NCI-H774 (cell line): ENCODE measurements at regions not wholly inside any gene's neighbourhood (a gene's known extent, or its start where the extent isn't known, plus 50 kb on each side); places are given as distances from the start of the nearest gene placed in this dataset.
A peak's percentile ranks its signal among the peaks of the same experiment; 100 is the strongest.

Experiments used
- DNase-seq: peaks from one replicate; lab custom pipeline; 2025; lab: John Stamatoyannopoulos, UW

DNA sequence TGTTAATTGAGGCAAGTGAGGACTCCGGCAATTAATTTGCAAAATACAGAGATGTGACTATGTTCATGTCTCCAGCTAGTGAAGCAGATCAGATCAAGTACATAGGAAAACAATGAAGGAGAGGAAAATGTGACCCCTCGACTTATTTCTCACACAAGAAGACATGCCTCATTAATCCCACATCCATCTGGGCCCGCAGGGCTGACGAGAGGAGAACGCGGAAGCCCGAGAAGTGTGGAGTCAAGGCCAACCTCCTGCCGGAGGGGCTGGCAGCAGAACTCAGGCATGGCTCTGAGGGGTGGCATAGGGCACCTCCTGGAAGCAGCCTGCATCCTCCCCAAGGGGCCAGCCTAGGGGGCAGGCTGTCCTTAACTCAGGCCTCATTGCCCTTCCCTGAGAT lies 54.4 kb downstream of the ZNF503 start:
- no peak for DNase-seq

DNA sequence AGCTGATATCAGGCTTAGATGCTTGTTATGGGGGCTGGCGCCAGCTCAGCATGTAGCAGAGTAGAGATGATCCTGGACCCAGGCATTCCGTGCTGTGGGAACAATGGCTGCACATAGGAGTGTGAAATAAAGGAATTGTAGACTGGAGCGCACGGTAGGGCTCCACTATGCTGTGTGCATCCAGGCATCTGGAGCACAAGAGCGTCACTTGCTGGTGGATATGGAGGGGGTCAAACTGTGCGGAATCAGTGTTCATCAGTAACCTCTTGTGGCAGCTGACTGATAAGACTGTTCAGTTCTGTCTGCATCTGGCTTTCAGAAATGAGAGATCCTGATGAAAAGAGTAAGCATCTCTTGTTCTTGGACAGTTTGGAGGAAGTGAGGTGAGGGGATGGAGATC lies 55.8 kb downstream of the ZNF503 start:
- no peak for DNase-seq

DNA sequence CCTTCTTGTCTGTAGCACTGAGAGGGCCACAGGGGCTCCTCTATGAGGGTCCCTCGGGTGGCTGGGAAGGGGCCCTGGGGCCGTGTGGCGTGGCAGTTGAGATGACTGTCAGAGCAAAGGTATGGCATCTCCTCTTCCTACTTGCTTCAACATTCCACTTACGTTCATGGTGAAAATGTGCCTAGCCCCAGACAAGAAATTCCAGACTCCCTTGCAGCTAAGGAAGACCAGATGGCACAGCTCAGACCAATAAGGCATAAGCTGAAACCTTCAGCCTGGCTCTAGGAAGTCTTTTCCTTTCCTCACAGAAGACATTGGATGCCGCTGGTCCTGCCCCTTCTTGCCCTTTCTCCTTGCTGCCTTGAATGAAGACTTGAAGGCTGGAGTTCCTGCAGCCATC lies 57.4 kb downstream of the ZNF503 start:
- no peak for DNase-seq

DNA sequence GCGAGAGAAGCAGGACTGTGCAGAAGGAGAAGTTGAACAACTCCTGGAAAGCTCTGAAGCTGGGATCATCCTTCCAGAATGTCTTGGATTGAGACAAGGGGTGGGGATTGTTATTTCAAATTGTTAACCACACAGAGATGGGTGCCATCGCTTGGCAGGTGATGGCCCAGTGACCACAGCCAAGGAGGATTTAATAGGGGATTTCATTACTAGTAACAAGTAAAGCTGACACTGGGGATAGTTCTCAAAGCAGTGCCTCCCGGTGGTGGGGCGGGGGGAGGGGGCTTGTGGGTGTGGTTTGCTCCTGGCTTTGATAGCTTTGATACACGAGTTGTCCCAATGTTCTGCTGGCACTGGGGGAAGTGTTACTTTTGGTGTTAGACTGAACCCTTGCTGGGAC lies 59.2 kb downstream of the ZNF503 start:
- no peak for DNase-seq

GRCh38 chr10:75335983-75336382 lies 65.6 kb downstream of the ZNF503 start:
- DNase-seq = no peak

DNA sequence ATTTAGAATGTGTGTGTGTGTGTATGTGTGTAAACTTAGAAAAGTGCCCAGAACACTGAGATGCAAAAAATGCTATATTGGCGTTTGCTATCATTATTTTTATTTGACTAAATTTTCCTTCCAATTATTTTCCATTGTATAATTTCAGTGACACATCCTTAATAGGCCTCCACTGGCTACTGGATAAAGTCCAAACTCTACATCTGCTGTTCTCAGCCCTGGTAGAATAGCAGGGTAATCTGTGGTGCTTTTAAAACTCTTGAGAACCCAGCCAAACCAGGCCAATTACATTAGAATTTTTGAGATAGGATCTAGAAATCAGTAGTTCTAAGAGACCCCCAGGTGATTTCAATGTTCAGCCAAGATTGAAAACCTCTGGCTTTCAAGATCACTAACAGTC lies 66.4 kb downstream of the ZNF503 start:
- no peak for DNase-seq

- no peak for DNase-seq
These were observed 66.8 kb downstream of the ZNF503 start for GRCh38 chr10:75334720-75335119.

DNA sequence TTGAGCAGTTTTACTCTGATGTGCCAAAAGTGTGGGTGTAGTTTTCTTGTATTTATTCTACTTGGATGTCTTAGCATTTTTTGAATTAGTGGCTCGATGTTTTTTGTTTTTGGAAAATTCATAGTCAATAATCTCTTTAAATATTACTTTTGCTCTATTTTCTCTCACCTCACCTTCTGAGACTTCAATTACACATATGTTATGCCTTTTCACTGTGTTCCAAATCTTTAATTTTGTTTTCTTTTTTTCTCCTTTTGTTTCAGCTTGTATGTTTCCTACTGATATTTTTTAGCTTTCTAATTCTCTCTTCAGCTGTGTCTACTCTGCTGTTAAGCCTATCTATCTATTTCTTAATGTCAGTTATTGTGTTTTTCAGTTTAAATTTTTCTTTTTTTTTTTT lies 69.5 kb downstream of the ZNF503 start:
- no peak for DNase-seq

GRCh38 chr10:75331081-75331480 lies 70.5 kb downstream of the ZNF503 start:
- DNase-seq = no peak

DNA sequence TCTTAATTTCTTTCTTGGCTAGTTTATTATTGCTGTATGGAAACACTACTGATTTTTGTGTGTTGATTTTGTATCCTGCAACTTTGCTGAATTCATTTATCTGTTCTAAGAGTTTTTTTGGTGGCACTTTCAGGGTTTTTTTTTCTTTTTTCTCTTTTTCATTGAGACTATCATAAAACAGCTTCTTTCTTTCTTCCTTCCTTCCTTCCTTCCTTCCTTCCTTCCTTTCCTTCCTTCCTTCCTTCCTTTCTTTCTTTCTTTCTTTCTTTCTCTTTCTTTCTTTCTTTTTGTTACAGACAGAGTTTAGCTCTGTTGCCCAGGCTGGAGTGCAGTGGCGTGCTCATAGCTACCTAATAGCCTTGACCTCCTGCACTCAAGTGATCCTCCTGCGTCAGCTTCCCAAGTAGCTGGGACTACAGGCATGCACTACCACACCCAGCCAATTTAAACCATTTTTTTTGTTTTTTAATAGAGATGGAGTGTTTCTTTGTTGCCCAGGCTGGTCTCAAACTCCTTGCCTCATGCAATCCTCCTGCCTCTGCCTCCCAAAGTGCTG lies 72.3 kb downstream of the ZNF503 start:
- DNase-seq = no peak

GRCh38 chr10:75326306-75326705 lies 75.3 kb downstream of the ZNF503 start:
- DNase-seq = no peak

DNA sequence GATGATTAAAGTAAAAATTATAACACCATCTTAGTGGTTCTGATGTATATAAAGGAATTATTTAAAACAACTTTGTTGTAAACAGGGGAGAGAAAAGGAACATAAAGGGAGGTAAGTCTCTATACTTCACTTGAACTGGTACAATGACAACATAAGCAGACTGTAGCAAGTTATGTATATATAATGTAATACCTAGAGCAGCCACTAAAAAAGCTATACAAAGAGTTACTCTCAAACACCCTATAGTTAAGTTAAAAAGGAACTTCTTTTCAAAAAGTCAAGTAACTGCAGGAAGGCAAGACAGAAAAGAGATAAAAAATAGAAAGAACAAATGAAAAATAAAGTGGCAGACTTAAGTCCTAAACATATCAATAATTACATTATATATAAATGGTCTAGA lies 82.3 kb downstream of the ZNF503 start:
- no peak for DNase-seq

DNA sequence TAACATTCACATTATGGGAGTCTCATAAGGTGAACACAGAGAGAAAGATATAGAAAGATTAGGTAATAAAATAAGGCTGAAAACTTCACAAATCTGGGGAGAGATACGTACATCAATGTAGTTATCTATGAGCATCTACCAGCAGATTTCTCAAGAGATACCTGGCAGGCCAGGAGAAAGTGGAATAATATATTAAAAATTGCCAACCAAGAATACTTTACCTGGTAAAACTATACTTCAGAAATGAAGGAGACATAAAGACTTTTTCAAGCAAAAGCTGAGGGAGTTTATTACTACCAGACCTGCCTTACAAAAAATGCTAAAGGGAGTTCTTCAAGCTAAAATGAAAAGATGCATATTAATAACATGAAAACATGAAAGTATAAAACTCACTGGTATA lies 78.8 kb upstream of the COMTD1 start:
- no peak for DNase-seq

DNA sequence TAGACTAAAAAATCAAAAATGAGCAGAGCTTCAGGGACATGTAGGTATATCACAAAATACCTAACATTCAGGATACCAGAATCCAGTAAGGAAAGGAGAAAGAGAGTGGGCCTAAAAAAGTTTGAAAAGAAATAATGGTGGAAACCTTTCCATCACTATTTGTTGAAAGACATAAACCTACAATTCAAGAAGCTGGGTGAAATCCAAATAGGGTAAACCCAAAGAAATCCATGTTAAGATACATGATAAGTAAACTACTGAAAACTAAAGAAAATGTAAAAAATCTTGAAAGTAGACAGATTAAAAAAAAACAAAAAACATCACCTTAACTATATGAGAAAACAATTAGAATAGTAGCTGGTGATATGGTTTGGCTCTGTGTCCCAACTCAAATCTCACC lies 76.7 kb upstream of the COMTD1 start:
- no peak for DNase-seq

DNA sequence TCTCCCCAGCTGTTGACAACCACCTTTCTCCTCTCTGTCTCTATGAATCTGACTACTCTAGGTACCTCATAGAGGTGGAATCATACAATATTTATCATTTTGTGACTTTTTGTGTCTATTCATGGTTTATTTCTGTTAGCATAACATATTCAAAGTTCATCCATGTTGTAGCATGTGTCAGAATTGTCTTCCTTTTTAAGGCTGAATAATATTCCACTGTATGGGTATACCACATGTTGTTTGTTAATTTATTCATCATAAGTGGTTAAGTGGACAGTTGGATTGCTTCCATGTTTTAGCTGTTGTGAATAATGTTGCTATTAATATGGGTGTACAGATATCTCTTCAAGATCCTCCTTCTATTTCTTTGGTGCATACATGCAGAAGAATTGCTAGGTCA lies 69.9 kb upstream of the COMTD1 start:
- DNase-seq = no peak

GRCh38 chr10:75304741-75305390 lies 69.1 kb upstream of the COMTD1 start:
- DNase-seq = no peak

- DNase-seq = no peak
These were observed 68.6 kb upstream of the COMTD1 start for GRCh38 chr10:75304313-75304712.

DNA sequence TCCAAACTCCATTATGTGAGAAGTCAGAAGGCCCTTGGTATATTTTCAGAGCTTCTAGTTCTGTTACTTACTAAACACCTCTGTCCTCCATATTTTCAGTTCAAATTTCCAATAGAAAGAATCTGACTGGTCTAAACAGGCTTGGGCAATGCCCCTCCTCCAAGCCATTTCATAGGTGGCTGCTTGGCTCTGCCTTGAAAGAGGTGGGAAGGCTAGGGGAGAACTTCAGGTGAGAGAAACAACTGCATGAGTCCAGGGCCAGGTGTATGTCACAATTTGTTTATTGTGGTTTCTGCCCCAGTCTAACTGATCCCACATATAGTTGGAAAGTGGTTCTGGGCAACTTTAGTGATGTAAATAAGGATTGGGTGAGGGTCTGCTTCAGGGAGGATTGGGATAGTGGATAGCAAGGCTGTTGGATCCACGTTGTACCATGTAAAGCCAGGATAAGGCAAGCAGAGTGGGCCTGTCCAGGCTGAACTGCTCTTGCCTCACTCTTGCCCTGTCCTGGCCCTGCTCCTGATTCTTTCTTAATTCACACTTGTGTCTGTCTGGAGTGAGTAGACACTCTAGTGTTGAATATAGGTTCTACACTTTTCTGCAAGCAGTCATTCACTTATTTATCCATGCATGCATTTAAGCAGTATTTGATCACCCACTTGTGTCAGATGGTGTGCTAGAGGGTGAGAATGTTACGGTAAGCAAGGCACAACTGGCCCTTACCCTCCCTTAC lies 67.5 kb upstream of the COMTD1 start:
- no peak for DNase-seq

DNA sequence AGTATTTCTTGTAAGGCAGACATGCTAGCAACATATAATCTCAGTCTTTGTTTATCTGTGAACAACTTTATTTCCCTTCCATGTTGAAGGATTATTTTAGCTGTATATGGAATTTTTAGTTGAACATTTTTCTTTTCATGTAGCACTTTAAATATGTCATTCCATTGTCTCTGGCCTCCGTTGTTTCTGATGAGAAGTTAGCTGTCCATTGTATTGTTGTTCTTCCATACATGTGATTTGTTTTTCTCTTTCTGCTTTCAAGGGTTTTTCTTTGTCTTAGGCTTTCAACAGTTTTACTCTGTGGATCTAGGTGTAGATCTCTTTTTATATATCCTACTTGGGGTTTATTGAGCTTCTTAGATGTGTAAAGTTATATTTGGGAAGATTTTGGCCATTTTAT lies 66.3 kb upstream of the COMTD1 start:
- DNase-seq = no peak

DNA sequence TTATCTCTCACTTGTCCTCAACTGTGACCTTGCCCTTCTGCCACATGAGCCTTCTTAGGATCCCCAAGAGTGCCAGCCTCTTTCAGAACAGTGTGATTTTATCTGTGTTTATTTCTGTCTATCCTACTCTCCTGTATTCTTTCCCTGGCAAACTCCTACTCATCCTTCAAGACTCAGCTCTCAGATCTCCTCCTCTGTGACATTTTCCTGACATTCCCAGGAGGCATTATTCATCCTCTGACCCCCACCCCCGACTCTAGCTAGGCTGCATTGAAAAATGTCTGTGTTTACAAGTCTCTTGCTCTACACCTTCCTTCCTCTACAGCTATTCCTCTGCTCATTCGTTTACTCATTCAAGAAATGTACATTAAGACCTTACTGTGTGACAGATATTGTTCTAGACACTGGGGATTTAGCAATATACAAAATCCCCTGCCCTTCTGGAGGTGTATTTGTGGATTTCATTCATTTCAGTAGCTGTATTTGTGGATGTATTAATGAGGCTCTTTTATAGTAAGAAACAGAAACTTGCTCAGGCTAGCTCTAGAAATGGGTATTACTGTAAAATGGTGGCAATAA lies 61.4 kb upstream of the COMTD1 start:
- no peak for DNase-seq

DNA sequence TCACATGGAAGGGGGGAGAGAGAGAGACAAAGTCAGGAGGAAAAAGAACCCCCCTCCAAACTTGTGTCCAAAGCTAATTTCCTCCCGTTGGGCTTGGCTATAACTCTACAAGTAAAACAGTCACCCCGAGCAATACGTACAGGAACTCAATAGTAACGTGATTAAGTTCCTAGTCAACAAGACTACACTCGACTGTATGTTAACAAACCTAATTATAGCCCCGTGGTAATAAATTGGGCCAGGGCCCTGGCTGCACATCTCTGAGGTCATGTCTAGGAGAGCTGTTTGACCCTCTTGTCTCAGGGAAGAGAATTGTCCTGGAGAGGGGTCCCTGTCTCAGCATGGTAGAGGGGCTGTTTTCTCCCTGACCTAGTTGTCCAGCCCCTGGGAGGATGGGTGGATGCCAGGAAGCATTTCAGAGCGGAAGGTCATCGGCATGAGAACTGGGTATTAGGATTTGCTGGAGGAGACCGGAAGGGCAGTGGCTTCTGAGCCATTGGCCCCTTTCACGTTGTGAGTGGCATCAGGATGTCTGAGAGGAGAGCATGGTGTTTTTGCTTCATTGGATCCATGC lies 60.2 kb upstream of the COMTD1 start:
- peak; percentile 36 for DNase-seq

DNA sequence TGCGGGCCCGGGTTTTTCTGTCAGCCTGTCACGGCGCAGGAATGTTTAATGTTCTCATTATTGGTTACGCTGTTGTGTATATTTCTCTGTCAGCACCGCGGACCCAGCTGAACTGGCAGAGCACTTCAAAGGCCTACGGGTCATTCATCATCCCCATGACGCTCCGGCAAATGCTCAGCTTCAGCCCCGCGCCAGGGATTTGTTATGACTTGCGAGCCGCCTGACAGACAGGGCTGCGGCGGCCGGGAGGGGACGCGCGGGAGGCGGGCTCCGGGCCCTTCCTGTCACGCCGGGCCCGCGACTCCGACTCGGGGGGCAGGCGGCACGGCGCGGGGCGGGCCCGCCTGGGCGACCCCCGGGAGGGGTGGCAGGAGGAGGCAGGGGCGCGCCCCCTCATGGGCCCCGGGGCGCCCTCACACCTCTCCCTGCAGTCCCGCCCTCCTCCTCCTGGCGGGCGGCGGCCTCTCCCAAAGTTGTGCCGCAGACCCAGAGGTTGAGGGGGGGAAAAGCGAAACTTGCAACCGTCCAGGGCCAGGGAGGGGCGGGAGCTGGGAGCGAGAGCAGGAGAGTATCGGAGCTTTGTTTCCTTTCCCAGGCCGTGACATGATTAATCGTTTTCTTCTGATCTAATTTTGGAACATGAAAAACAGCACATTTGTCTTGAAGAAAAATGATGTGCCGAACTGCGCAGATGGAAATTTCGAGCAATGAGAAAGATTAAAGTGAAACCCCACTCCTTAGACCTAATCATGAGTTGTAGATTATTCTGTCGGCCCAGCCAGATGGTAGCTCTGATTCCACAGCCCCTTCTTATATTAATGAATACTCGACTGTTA lies 59.3 kb upstream of the COMTD1 start:
- peak; percentile 56 for DNase-seq
